Thyroid gland (tissue), 4 donors: ENCODE measurements at regions not wholly inside any gene's neighbourhood (a gene's known extent, or its start where the extent isn't known, plus 50 kb on each side); places are given as distances from the start of the nearest gene placed in this dataset.
"Not testable (repeated sequence)": the region's sequence is repeated elsewhere in the genome, so short reads cannot be mapped to it uniquely, and the experiment has no call there.

Source experiments
- DNase-seq, 2 donors: peaks; one replicate each; pipeline ENCODE4 v3.0.0-alpha.2; 2019
- H3K27ac ChIP-seq, 3 donors: fragments of 200-600 bp; sonication (generic); 1 replicate in 2 of 3; 2 replicates in 1 of 3; pipeline ENCODE4 v1.5.1; 2016 to 2019; ENCODE audit warnings: mild to moderate bottlenecking in 1 of 3, moderate library complexity in 1 of 3
- H3K27me3 ChIP-seq: fragments of 200-600 bp; sonication (generic); one replicate; pipeline ENCODE4 v1.5.1; 2019
- H3K36me3 ChIP-seq, 2 donors: fragments of 200-600 bp; sonication (generic); one replicate each; pipeline ENCODE4 v1.5.1; 2016 to 2019
- H3K4me1 ChIP-seq, 2 donors: fragments of 200-600 bp; sonication (generic); one replicate each; pipeline ENCODE4 v1.5.1; 2017 to 2019
- H3K4me3 ChIP-seq, 3 donors: fragments of 200-600 bp; sonication (generic); replicated peaks in 1 of 3; 1 replicate in 2 of 3; 2 replicates in 1 of 3; pipeline ENCODE4 v1.5.1; 2016; ENCODE audit warnings: mild to moderate bottlenecking in 1 of 3
- H3K9me3 ChIP-seq: fragments of 200-600 bp; sonication (generic); one replicate; pipeline ENCODE4 v1.5.1; 2017
- CTCF ChIP-seq, 6 experiments: fragments of 200-600 bp in 3 of 6; fragments of 450-650 bp in 3 of 6; sonication (generic) in 3 of 6; IDR thresholded peaks; one replicate each; pipeline ENCODE4 v1.5.1; 2016 to 2019; ENCODE audit warnings: antibody characterized with exemption in 6 of 6, mild to moderate bottlenecking in 2 of 6, inconsistent platforms in 1 of 6, moderate library complexity in 1 of 6
- POLR2A ChIP-seq, 2 donors: fragments of 450-650 bp; IDR thresholded peaks; one replicate each; pipeline ENCODE4 v1.6.1; 2017; ENCODE audit warnings: antibody characterized with exemption in 2 of 2, mild to moderate bottlenecking in 2 of 2, moderate library complexity in 1 of 2
- WGBS, 2 donors: methylation state at CpG; one replicate each; pipeline ENCODE4 v1.1.5; 2017; 5-methylcytosine and 5-hydroxymethylcytosine counted together
- intact Hi-C: fragments of 100-400 bp; cut with DNase I; formaldehyde crosslinking; loops from one replicate; pipeline ENCODE4 v1.15.1; 2023

DNA sequence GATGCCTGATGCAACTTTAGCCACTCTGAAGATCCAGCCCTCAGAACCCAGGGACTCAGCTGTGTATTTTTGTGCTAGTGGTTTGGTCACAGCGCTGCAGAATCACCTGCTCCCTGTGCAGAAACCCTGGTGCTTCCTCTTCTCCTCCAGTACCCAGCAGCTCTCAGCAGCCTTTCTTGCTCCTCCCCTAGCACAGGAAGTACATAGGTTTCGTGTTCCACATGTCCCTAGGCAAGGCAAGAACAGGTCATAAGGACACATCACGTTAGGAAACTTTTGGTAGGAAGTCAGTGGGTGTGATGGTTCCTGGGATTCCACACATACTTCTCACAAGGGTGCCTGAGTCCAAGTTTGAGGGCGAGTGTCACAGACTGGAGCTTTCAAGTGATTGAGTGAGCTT is 167.9 kb upstream of the PRSS1 start:
- Histone ChIP-seq H3K27ac (no peak overlapping the region), H3K4me3 (no peak overlapping the region), H3K4me1 (no peaks in the 10 kb centered on the region), H3K27me3 (no peaks in the 10 kb centered on the region), H3K36me3 (no peaks in the 10 kb centered on the region), H3K9me3 (no peaks in the 10 kb centered on the region)
- no peak for DNase-seq
- WGBS, 2 donors = 56 to 68% methylated on average over 4 of the region's 4 CpGs
- no peak for TF ChIP-seq POLR2A (IDR thresholded peaks at IDR 0.05)
- TF ChIP-seq CTCF (IDR thresholded peaks at IDR 0.05) = no peak
- intact Hi-C loops = no loop called here

DNA sequence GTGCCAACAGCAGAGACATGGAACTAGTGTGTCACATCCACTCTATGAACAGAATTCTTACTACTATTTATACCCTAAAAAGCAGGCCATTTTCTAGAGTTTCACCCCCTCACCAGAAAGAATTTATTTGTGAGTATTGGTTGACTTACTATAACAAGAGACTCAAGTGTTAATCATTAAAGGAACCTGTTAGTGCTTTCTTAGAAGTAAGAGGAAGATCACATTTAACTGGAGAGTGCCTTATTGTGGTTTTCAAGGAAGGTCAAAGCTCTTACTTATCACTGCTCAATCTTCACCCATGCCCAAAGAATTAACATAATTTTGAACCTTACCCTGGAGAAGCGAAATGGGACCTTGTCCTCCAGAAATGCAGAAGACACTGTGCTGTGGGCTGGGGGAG is 169.3 kb upstream of the PRSS1 start:
- WGBS, 2 donors = 86 to 90% methylated on average over 1 of the region's 1 CpG
- H3K27me3 ChIP-seq = no peaks in the 10 kb centered on the region
- H3K4me3 ChIP-seq = no peak overlapping the region
- no peaks in the 10 kb centered on the region for H3K4me1 ChIP-seq
- no peaks in the 10 kb centered on the region for H3K36me3 ChIP-seq
- TF ChIP-seq POLR2A (IDR thresholded peaks at IDR 0.05) = no peak
- no peak for TF ChIP-seq CTCF (IDR thresholded peaks at IDR 0.05)
- DNase-seq = no peak
- H3K27ac ChIP-seq = no peak overlapping the region
- no peaks in the 10 kb centered on the region for H3K9me3 ChIP-seq
- intact Hi-C loops = no loop called here

DNA sequence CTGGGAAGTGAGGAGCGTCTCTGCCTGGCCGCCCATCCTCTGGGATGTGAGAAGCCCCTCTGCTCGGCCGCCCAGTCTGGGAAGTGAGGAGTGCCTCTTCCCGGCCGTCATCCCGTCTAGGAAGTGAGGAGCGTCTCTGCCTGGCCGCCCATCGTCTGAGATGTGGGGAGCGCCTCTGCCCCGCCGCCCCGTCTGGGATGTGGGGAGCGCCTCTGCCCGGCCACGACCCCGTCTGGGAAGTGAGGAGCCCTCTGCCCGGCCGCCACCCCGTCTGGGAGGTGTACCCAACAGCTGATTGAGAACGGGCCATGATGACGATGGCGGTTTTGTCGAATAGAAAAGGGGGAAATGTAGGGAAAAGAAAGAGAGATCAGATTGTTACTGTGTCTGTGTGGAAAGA is 173.9 kb upstream of the PRSS1 start:
- H3K27me3 ChIP-seq, H3K4me3 ChIP-seq, H3K4me1 ChIP-seq, DNase-seq, H3K27ac ChIP-seq, H3K36me3 ChIP-seq, H3K9me3 ChIP-seq, intact Hi-C loops: not testable (repeated sequence)
- 91 to 95% methylated on average over 15 to 18 of the region's 25 CpGs for WGBS, 2 donors

DNA sequence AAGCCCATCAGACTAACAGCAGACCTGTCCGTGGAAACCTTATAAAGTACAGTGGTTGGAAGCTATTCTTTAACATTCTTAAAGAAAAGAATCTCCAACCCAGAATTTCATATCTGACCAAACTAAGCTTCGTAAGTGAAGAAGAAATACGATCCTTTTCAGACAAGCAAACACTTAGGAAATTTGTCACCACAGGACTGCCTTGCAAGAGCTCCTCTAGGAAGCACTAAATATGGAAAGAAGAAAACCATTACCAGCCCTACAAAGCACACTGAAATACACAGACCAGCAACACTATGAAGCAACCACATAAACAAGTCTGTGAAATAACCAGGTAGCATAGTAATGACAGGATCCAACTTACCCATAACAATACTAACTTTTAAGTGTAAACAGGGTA is 177.7 kb upstream of the PRSS1 start:
- H3K4me3 ChIP-seq = no peak overlapping the region
- no peaks in the 10 kb centered on the region for H3K9me3 ChIP-seq
- 83 to 92% methylated on average over 3 of the region's 3 CpGs for WGBS, 2 donors
- no peaks in the 10 kb centered on the region for H3K27me3 ChIP-seq
- H3K27ac ChIP-seq = no peak overlapping the region
- H3K4me1 ChIP-seq = no peaks in the 10 kb centered on the region
- TF ChIP-seq POLR2A (IDR thresholded peaks at IDR 0.05) (no peak), CTCF (IDR thresholded peaks at IDR 0.05) (no peak)
- intact Hi-C loops = no loop called here
- DNase-seq = no peak
- no peaks in the 10 kb centered on the region for H3K36me3 ChIP-seq

- TF ChIP-seq POLR2A (IDR thresholded peaks at IDR 0.05) = no peak
- TF ChIP-seq CTCF (IDR thresholded peaks at IDR 0.05) = no peak
- Histone ChIP-seq H3K27me3 (no peaks in the 10 kb centered on the region), H3K27ac (no peak overlapping the region), H3K4me3 (no peak overlapping the region), H3K36me3 (no peaks in the 10 kb centered on the region), H3K4me1 (no peaks in the 10 kb centered on the region), H3K9me3 (no peaks in the 10 kb centered on the region)
- DNase-seq = no peak
- WGBS, 2 donors = 88 to 100% methylated on average over 1 of the region's 1 CpG
- intact Hi-C loops = no loop called here
Observed at GRCh38 chr7:142569851-142570250, 179.4 kb upstream of the PRSS1 start.

GRCh38 chr7:142568435-142569097 is 180.7 kb upstream of the PRSS1 start:
- Histone ChIP-seq H3K27me3 (no peaks in the 10 kb centered on the region), H3K27ac (no peak overlapping the region), H3K36me3 (no peaks in the 10 kb centered on the region), H3K4me3 (no peak overlapping the region), H3K9me3 (no peaks in the 10 kb centered on the region), H3K4me1 (no peaks in the 10 kb centered on the region)
- 72 to 77% methylated on average over 5 of the region's 5 CpGs for WGBS, 2 donors
- TF ChIP-seq CTCF (IDR thresholded peaks at IDR 0.05) (no peak), POLR2A (IDR thresholded peaks at IDR 0.05) (no peak)
- intact Hi-C loops = no loop called here
- DNase-seq = no peak
